ENCODE measurements at regions not wholly inside any gene's neighbourhood (a gene's known extent, or its start where the extent isn't known, plus 50 kb on each side); places are given as distances from the start of the nearest gene placed in this dataset.

DNA sequence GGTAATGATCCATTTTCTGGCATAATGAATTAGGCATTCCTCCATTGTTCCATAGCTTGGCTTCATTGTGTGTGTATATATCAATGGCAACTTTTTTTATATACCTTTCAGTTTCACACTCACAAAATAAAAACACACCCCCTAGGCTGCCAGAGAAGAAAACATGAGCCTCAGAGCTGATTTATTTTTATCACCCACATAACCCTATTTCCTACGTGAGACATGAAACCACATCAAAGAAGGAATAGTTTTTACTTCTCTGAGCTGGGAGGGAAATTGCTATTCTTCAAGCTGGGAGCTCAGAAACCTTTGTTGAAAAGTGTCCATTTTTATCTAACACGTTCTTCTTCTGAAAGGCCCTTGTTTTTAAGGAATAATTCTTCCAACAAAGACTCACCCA lies 126.7 kb upstream of the RAI2 start:
- TF ChIP-seq, protein P1, sequence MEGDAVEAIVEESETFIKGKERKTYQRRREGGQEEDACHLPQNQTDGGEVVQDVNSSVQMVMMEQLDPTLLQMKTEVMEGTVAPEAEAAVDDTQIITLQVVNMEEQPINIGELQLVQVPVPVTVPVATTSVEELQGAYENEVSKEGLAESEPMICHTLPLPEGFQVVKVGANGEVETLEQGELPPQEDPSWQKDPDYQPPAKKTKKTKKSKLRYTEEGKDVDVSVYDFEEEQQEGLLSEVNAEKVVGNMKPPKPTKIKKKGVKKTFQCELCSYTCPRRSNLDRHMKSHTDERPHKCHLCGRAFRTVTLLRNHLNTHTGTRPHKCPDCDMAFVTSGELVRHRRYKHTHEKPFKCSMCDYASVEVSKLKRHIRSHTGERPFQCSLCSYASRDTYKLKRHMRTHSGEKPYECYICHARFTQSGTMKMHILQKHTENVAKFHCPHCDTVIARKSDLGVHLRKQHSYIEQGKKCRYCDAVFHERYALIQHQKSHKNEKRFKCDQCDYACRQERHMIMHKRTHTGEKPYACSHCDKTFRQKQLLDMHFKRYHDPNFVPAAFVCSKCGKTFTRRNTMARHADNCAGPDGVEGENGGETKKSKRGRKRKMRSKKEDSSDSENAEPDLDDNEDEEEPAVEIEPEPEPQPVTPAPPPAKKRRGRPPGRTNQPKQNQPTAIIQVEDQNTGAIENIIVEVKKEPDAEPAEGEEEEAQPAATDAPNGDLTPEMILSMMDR (IDR thresholded peaks at IDR 0.05; ENCODE audit: insufficient read depth, low read length, poor library complexity, severe bottlenecking): no peak
- no peak for TF ChIP-seq EZH2phosphoT487 (conservative IDR thresholded peaks at IDR 0.05; ENCODE audit: low read length)

All from SU-DHL-6 (cell line).